ENCODE measurements at regions not wholly inside any gene's neighbourhood (a gene's known extent, or its start where the extent isn't known, plus 50 kb on each side); places are given as distances from the start of the nearest gene placed in this dataset.

DNA sequence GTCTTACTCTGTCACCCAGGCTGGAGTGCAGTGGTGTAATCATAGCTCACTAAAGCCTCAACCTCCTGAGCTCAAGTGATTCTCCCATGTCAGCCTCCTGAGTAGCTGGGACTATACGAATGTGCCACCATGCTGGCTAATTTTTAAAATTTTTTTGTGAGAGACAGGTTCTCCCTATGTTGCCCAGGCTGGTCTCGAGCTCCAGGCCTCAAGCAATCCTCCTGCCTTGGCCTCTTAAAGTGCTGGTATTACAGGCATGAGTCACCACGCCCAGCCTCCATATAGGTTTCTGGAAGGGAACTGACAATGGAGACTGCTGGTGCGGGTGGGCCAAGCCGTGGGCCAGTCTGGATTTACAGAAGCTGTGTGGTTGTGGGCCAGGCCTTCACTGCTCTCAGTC, 189.2 kb downstream of the URI1 start:
- no peaks in the 10 kb centered on the region for H3K9me3 ChIP-seq (ENCODE audit: low read depth)
- H3K4me1 ChIP-seq (ENCODE audit: insufficient read depth): no peaks in the 10 kb centered on the region
- H3K9me2 ChIP-seq (replicated peaks; ENCODE audit: insufficient read depth): no peaks in the 10 kb centered on the region
- 77% methylated on average over 5 of the region's 5 CpGs for WGBS (ENCODE audit: low lambda C conversion rate, missing lambda C conversion rate)
- no peak overlapping the region for H3K4me3 ChIP-seq
- no peaks in the 10 kb centered on the region for H3K36me3 ChIP-seq (replicated peaks; ENCODE audit: insufficient read depth, low read depth)
- H3K27ac ChIP-seq: no peak overlapping the region
- TF ChIP-seq EZH2 (IDR thresholded peaks at IDR 0.05; ENCODE audit: borderline replicate concordance) (no peak), EZH2phosphoT487 (IDR thresholded peaks at IDR 0.05; ENCODE audit: low read depth, severe bottlenecking, unreplicated experiment) (no peak), CTCF (IDR thresholded peaks at IDR 0.05; ENCODE audit: poor library complexity) (no peak)
- no peak for DNase-seq (ENCODE audit: low spot score)
- H3K4me2 ChIP-seq: no peak overlapping the region
- no peaks in the 10 kb centered on the region for H4K20me1 ChIP-seq (ENCODE audit: insufficient read depth, poor library complexity, severe bottlenecking)
- H2AFZ ChIP-seq: no peak overlapping the region
- H3K79me2 ChIP-seq: no peaks in the 10 kb centered on the region
- no peaks in the 10 kb centered on the region for H3K27me3 ChIP-seq

GRCh38 chr19:30131722-30132291, 189.8 kb downstream of the URI1 start:
- Histone ChIP-seq H4K20me1 (ENCODE audit: insufficient read depth, poor library complexity, severe bottlenecking) (no peaks in the 10 kb centered on the region), H3K4me3 (no peak overlapping the region), H3K4me2 (no peak overlapping the region), H3K9me3 (ENCODE audit: low read depth) (no peaks in the 10 kb centered on the region), H3K4me1 (ENCODE audit: insufficient read depth) (no peaks in the 10 kb centered on the region), H3K9me2 (replicated peaks; ENCODE audit: insufficient read depth) (no peaks in the 10 kb centered on the region), H3K79me2 (no peaks in the 10 kb centered on the region), H3K36me3 (replicated peaks; ENCODE audit: insufficient read depth, low read depth) (no peaks in the 10 kb centered on the region), H3K27me3 (no peaks in the 10 kb centered on the region), H2AFZ (no peak overlapping the region), H3K27ac (no peak overlapping the region)
- WGBS (ENCODE audit: low lambda C conversion rate, missing lambda C conversion rate): 94% methylated on average over 8 of the region's 8 CpGs
- no peak for DNase-seq (ENCODE audit: low spot score)
- no peak for TF ChIP-seq CTCF (IDR thresholded peaks at IDR 0.05; ENCODE audit: poor library complexity)
- TF ChIP-seq EZH2 (IDR thresholded peaks at IDR 0.05; ENCODE audit: borderline replicate concordance): no peak
- TF ChIP-seq EZH2phosphoT487 (IDR thresholded peaks at IDR 0.05; ENCODE audit: low read depth, severe bottlenecking, unreplicated experiment): no peak

- H3K4me2 ChIP-seq: no peak overlapping the region
- no peaks in the 10 kb centered on the region for H3K9me2 ChIP-seq (replicated peaks; ENCODE audit: insufficient read depth)
- H3K4me3 ChIP-seq: no peak overlapping the region
- no peaks in the 10 kb centered on the region for H4K20me1 ChIP-seq (ENCODE audit: insufficient read depth, poor library complexity, severe bottlenecking)
- H3K27me3 ChIP-seq: no peaks in the 10 kb centered on the region
- H3K9me3 ChIP-seq (ENCODE audit: low read depth): no peaks in the 10 kb centered on the region
- H3K27ac ChIP-seq: no peak overlapping the region
- DNase-seq (ENCODE audit: low spot score): no peak
- no peak overlapping the region for H2AFZ ChIP-seq
- WGBS (ENCODE audit: low lambda C conversion rate, missing lambda C conversion rate): 89% methylated on average over 16 of the region's 16 CpGs
- H3K79me2 ChIP-seq: no peaks in the 10 kb centered on the region
- H3K36me3 ChIP-seq (replicated peaks; ENCODE audit: insufficient read depth, low read depth): no peaks in the 10 kb centered on the region
- TF ChIP-seq CTCF (IDR thresholded peaks at IDR 0.05; ENCODE audit: poor library complexity) (no peak), EZH2phosphoT487 (IDR thresholded peaks at IDR 0.05; ENCODE audit: low read depth, severe bottlenecking, unreplicated experiment) (no peak), EZH2 (IDR thresholded peaks at IDR 0.05; ENCODE audit: borderline replicate concordance) (no peak)
- no peaks in the 10 kb centered on the region for H3K4me1 ChIP-seq (ENCODE audit: insufficient read depth)
Measured at GRCh38 chr19:30132343-30133075, 190.5 kb downstream of the URI1 start.
